ENCODE measurements at regions not wholly inside any gene's neighbourhood (a gene's known extent, or its start where the extent isn't known, plus 50 kb on each side); places are given as distances from the start of the nearest gene placed in this dataset.

DNA sequence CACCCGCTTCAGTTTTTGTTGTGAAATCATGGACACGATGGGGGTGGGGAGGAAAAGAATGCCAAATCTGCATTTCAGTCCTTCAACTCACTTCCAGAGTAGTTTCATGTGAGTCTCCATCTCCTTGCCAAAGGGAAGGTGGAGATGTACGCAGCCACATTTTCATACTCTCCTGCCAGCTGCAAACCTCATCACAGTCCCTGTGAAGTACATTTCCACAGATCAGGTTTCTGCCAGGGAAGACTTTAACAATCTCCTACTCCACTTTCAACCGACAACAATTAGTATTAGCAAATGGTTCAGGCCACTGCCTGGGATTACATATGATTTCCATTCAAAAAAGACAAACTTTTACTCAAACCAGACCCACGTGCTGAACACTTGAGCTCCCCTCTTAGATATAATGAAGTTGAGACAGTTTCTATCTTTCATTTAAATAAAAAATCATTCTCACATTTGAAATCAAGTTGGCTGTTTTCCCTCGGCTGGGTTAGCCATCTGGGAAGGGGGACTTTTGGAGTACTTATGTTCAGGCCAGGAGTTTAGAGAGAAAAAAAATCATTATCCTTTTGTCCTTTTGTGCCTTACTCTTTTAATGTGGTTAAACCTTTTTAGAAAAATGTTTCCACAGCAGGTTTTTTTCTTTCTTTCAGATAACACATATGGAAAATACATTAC is 51.0 kb upstream of the CEP162 start:
- no peak overlapping the region for H3K4me3 ChIP-seq (replicated peaks in 1 of 2; ENCODE audit: low read depth in 2 of 2, low read length in 2 of 2)
- DNase-seq (ENCODE audit: low read depth in 2 of 2), result peak in 1 of 2 donors; percentile 54
- TF ChIP-seq CTCF (IDR thresholded peaks at IDR 0.05; ENCODE audit: low read depth, low read length), result no peak
